Stimulated activated naive CD4-positive, alpha-beta T cell (primary cell): ENCODE measurements at regions not wholly inside any gene's neighbourhood (a gene's known extent, or its start where the extent isn't known, plus 50 kb on each side); places are given as distances from the start of the nearest gene placed in this dataset.
"Not testable (repeated sequence)": the region's sequence is repeated elsewhere in the genome, so short reads cannot be mapped to it uniquely, and the experiment has no call there.

ENCODE experiments used
- DNase-seq, 6 experiments: peaks; one replicate each; lab custom pipeline; 2025; lab: John Stamatoyannopoulos, UW

GRCh38 chrX:45986081-45986480 lies 559.1 kb downstream of the ZNF674 start:
- DNase-seq: no peak

GRCh38 chrX:45982958-45983727 lies 562.1 kb downstream of the ZNF674 start:
- not testable (repeated sequence) for DNase-seq

GRCh38 chrX:45980726-45981125 lies 564.5 kb downstream of the ZNF674 start:
- no peak for DNase-seq

- no peak for DNase-seq
Measured at GRCh38 chrX:45975633-45976032, 569.6 kb downstream of the ZNF674 start.

GRCh38 chrX:45972636-45973035 lies 572.6 kb downstream of the ZNF674 start:
- no peak for DNase-seq

- no peak for DNase-seq
Measured at GRCh38 chrX:45959567-45959966, 585.7 kb downstream of the ZNF674 start.

- no peak for DNase-seq
Measured at GRCh38 chrX:45956191-45956870, 588.9 kb downstream of the ZNF674 start.

- no peak for DNase-seq
Measured at GRCh38 chrX:45955661-45956060, 589.6 kb downstream of the ZNF674 start.

GRCh38 chrX:45954026-45954425 lies 591.2 kb downstream of the ZNF674 start:
- DNase-seq: no peak

- no peak for DNase-seq
Measured at GRCh38 chrX:45952030-45952429, 593.2 kb downstream of the ZNF674 start.

- DNase-seq: no peak
Measured at GRCh38 chrX:45935408-45935807, 609.8 kb downstream of the ZNF674 start.

- DNase-seq: no peak
Measured at GRCh38 chrX:45912316-45912715, 632.9 kb downstream of the ZNF674 start.

- DNase-seq: no peak
Measured at GRCh38 chrX:45907786-45908185, 637.4 kb downstream of the ZNF674 start.

- no peak for DNase-seq
Measured at GRCh38 chrX:45903781-45904201, 641.4 kb downstream of the ZNF674 start.

- no peak for DNase-seq
Measured at GRCh38 chrX:45900766-45901615, 644.2 kb downstream of the ZNF674 start.

- no peak for DNase-seq
Measured at GRCh38 chrX:45894864-45895645, 650.2 kb downstream of the ZNF674 start.

- DNase-seq: no peak
Measured at GRCh38 chrX:45889471-45889870, 655.8 kb downstream of the ZNF674 start.

- DNase-seq: no peak
Measured at GRCh38 chrX:45888518-45888917, 656.7 kb downstream of the ZNF674 start.

- DNase-seq: no peak
Measured at GRCh38 chrX:45885931-45886330, 659.3 kb downstream of the ZNF674 start.

GRCh38 chrX:45879512-45879911 lies 665.7 kb downstream of the ZNF674 start:
- no peak for DNase-seq

GRCh38 chrX:45876206-45876605 lies 669.0 kb downstream of the ZNF674 start:
- no peak for DNase-seq

GRCh38 chrX:45873781-45874180 lies 671.4 kb downstream of the ZNF674 start:
- DNase-seq: no peak
